DMS79 (cell line): ENCODE measurements at regions not wholly inside any gene's neighbourhood (a gene's known extent, or its start where the extent isn't known, plus 50 kb on each side); places are given as distances from the start of the nearest gene placed in this dataset.

Source experiments
- DNase-seq: peaks from one replicate; lab custom pipeline; 2025; lab: John Stamatoyannopoulos, UW

- DNase-seq, result no peak
Measured at GRCh38 chr1:164948101-164948500, 389.1 kb downstream of the PBX1 start.

GRCh38 chr1:164937291-164937690, 378.3 kb downstream of the PBX1 start:
- no peak for DNase-seq

- no peak for DNase-seq
Measured at GRCh38 chr1:164932580-164932979, 373.6 kb downstream of the PBX1 start.

- no peak for DNase-seq
Measured at GRCh38 chr1:164930833-164931232, 371.8 kb downstream of the PBX1 start.

- no peak for DNase-seq
Measured at GRCh38 chr1:164930241-164930640, 371.3 kb downstream of the PBX1 start.

- no peak for DNase-seq
Measured at GRCh38 chr1:164928232-164928812, 369.3 kb downstream of the PBX1 start.

- no peak for DNase-seq
Measured at GRCh38 chr1:164926107-164926506, 367.1 kb downstream of the PBX1 start.

- no peak for DNase-seq
Measured at GRCh38 chr1:164922585-164922984, 363.6 kb downstream of the PBX1 start.

GRCh38 chr1:164921493-164921892, 362.5 kb downstream of the PBX1 start:
- no peak for DNase-seq

GRCh38 chr1:164918140-164918539, 359.2 kb downstream of the PBX1 start:
- no peak for DNase-seq

- no peak for DNase-seq
Measured at GRCh38 chr1:164914208-164914607, 355.2 kb downstream of the PBX1 start.

GRCh38 chr1:164912290-164912689, 353.3 kb downstream of the PBX1 start:
- DNase-seq, result no peak

- DNase-seq, result no peak
Measured at GRCh38 chr1:164910671-164911070, 351.7 kb downstream of the PBX1 start.

GRCh38 chr1:164907666-164908065, 348.7 kb downstream of the PBX1 start:
- DNase-seq, result no peak

- peak; percentile 31 for DNase-seq
Measured at GRCh38 chr1:164905869-164906268, 346.9 kb downstream of the PBX1 start.

- no peak for DNase-seq
Measured at GRCh38 chr1:164902491-164902890, 343.5 kb downstream of the PBX1 start.
